ENCODE measurements at regions not wholly inside any gene's neighbourhood (a gene's known extent, or its start where the extent isn't known, plus 50 kb on each side); places are given as distances from the start of the nearest gene placed in this dataset.

DNA sequence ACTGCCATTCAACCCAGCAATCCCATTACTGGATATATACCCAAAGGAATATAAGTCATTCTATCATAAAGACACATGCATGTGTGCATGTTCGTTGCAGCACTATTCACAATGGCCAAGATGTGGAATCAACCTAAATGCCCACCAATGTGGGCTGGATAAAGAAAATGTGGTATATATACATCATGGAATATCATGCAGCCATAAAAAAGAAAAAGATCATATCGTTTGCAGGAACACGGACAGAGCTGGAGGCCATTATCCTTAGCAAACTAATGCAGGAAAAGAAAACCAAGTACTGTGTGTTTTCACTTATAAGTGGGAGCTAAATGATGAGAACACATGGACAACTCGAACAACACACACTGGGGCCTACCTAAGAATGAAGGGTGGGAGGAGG lies 123.7 kb downstream of the CDC7 start:
- TF ChIP-seq, protein P1, sequence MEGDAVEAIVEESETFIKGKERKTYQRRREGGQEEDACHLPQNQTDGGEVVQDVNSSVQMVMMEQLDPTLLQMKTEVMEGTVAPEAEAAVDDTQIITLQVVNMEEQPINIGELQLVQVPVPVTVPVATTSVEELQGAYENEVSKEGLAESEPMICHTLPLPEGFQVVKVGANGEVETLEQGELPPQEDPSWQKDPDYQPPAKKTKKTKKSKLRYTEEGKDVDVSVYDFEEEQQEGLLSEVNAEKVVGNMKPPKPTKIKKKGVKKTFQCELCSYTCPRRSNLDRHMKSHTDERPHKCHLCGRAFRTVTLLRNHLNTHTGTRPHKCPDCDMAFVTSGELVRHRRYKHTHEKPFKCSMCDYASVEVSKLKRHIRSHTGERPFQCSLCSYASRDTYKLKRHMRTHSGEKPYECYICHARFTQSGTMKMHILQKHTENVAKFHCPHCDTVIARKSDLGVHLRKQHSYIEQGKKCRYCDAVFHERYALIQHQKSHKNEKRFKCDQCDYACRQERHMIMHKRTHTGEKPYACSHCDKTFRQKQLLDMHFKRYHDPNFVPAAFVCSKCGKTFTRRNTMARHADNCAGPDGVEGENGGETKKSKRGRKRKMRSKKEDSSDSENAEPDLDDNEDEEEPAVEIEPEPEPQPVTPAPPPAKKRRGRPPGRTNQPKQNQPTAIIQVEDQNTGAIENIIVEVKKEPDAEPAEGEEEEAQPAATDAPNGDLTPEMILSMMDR (IDR thresholded peaks at IDR 0.05; ENCODE audit: low read depth, low read length) = no peak
- H3K4me3 ChIP-seq (ENCODE audit: low read depth, low read length) = no peak overlapping the region

All from WI38 (cell line).